ENCODE measurements at regions not wholly inside any gene's neighbourhood (a gene's known extent, or its start where the extent isn't known, plus 50 kb on each side); places are given as distances from the start of the nearest gene placed in this dataset.

DNA sequence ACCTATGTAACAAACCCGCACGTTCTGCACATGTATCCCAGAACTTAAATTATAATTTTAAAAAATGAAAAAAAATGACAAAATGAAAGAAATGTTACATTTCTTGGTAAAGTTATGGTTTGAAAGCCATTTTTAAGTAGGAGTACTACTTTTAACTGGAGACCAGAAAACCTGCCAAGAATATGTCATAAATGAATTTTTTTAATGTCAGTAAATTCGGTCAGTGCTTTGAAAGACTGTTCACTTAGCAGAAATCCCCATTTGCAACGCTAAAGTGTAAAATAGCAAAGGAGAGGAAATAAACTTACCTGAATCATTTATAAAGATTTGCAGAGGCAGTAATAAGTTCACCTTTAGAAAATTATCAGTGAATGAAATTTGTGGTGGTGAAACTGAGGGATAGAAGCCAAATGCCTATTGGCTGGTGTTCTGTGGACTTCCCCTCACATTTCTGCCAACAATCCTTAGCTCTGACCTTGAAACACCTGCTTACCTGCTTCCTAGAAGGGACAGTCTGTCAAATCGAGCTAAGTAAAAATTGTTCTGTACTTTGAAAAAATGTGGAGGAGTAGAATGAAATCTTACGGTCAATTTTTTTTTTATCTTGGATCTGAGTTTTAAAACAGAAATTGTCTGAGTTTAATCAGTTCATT lies 714.2 kb downstream of the SLC6A15 start (continued):
- TF ChIP-seq EP300 (IDR thresholded peaks at IDR 0.05; ENCODE audit: borderline replicate concordance in 1 of 2, low read depth in 2 of 2, low read length in 2 of 2) = no peak
- TF ChIP-seq SRF (IDR thresholded peaks at IDR 0.05; ENCODE audit: low read depth, low read length) = no peak
- TF ChIP-seq ASH2L (IDR thresholded peaks at IDR 0.05; ENCODE audit: low read length) = no peak
- no peak for TF ChIP-seq SUZ12 (IDR thresholded peaks at IDR 0.05; ENCODE audit: low read length)

All from H1 (cell line).